ENCODE measurements at regions not wholly inside any gene's neighbourhood (a gene's known extent, or its start where the extent isn't known, plus 50 kb on each side); places are given as distances from the start of the nearest gene placed in this dataset.

DNA sequence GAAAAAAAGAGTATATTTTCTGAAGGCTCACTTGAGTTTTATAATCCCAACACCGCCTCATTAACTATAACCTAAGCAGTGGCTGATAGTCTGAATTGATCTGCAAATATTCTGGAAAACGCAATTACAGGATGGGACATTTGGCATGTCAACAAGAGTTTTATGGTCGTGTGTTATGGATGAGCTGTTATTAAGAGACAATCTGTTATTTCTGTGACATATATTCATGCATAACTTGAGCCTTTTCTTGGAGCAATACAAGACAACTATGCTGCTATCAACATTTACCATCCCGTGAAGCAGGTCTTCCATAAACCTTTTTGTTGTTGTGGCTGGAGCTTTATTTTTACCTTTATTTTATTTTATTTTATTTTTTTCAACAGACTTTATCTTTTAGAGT, 164.4 kb downstream of the SCG2 start:
- TF ChIP-seq SPI1 (IDR thresholded peaks at IDR 0.05; ENCODE audit: borderline replicate concordance, low read depth) (no peak), CTCF (IDR thresholded peaks at IDR 0.05; ENCODE audit: insufficient read depth, low read length) (no peak), GABPA (IDR thresholded peaks at IDR 0.05; ENCODE audit: low read depth) (no peak)
- TF ChIP-seq, protein P1, sequence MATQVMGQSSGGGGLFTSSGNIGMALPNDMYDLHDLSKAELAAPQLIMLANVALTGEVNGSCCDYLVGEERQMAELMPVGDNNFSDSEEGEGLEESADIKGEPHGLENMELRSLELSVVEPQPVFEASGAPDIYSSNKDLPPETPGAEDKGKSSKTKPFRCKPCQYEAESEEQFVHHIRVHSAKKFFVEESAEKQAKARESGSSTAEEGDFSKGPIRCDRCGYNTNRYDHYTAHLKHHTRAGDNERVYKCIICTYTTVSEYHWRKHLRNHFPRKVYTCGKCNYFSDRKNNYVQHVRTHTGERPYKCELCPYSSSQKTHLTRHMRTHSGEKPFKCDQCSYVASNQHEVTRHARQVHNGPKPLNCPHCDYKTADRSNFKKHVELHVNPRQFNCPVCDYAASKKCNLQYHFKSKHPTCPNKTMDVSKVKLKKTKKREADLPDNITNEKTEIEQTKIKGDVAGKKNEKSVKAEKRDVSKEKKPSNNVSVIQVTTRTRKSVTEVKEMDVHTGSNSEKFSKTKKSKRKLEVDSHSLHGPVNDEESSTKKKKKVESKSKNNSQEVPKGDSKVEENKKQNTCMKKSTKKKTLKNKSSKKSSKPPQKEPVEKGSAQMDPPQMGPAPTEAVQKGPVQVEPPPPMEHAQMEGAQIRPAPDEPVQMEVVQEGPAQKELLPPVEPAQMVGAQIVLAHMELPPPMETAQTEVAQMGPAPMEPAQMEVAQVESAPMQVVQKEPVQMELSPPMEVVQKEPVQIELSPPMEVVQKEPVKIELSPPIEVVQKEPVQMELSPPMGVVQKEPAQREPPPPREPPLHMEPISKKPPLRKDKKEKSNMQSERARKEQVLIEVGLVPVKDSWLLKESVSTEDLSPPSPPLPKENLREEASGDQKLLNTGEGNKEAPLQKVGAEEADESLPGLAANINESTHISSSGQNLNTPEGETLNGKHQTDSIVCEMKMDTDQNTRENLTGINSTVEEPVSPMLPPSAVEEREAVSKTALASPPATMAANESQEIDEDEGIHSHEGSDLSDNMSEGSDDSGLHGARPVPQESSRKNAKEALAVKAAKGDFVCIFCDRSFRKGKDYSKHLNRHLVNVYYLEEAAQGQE (IDR thresholded peaks at IDR 0.05; ENCODE audit: insufficient replicate concordance, low read depth) = no peak
